CD4-positive, alpha-beta T cell (primary cell): ENCODE measurements at regions not wholly inside any gene's neighbourhood (a gene's known extent, or its start where the extent isn't known, plus 50 kb on each side); places are given as distances from the start of the nearest gene placed in this dataset.

Experiments
- ATAC-seq: fragments of 200-7000 bp; cut with Tn5 transposase; one replicate; pipeline ENCODE4 v1.10.0; 2022; ENCODE audit warnings: mild to moderate bottlenecking; ENCODE audit not compliant: poor library complexity
- CTCF ChIA-PET: fragments of 350-600 bp; sonication (Branson Sonifier 250); formaldehyde crosslinking; loops from one replicate; lab custom pipeline; 2021; ENCODE audit warnings: antibody characterized with exemption, inconsistent platforms; lab: Charles Lee
- POLR2A ChIA-PET: fragments of 350-600 bp; sonication (Branson Sonifier 250); formaldehyde crosslinking; loops from one replicate; lab custom pipeline; 2021; ENCODE audit warnings: antibody characterized with exemption, inconsistent platforms; lab: Charles Lee
- DNase-seq, 14 experiments: peaks; one replicate each; pipeline ENCODE4 v3.0.0-alpha.2; 2013 to 2020; ENCODE audit warnings: mixed read lengths in 2 of 14
- H3K27ac ChIP-seq, 2 donors: one replicate each; pipeline versions ENCODE4 v1.5.1 to v1.7.0; 2013; ENCODE audit warnings: low read length in 2 of 2, low read depth in 1 of 2, mild to moderate bottlenecking in 1 of 2
- H3K27me3 ChIP-seq, 2 experiments: 1 replicate in 1 of 2; 2 replicates in 1 of 2; pipeline versions ENCODE4 v1.6.1 to v1.7.0; 2013; ENCODE audit warnings: low read length in 2 of 2, control low read depth in 1 of 2, mild to moderate bottlenecking in 1 of 2, moderate library complexity in 1 of 2; ENCODE audit not compliant: insufficient read depth in 2 of 2, control insufficient read depth in 1 of 2
- H3K36me3 ChIP-seq: one replicate; pipeline ENCODE4 v1.6.1; 2013; ENCODE audit warnings: low read length, control low read depth; ENCODE audit not compliant: insufficient read depth
- H3K4me1 ChIP-seq: one replicate; pipeline ENCODE4 v1.6.1; 2013; ENCODE audit warnings: low read length, control low read depth; ENCODE audit not compliant: insufficient read depth
- H3K4me3 ChIP-seq: one replicate; pipeline ENCODE4 v1.5.1; 2013; ENCODE audit warnings: mild to moderate bottlenecking, low read length, moderate library complexity
- H3K9me3 ChIP-seq, 2 experiments: 1 replicate in 1 of 2; 2 replicates in 1 of 2; pipeline versions ENCODE4 v1.6.1 to v1.7.0; 2013; ENCODE audit warnings: low read length in 2 of 2, mild to moderate bottlenecking in 2 of 2, control low read depth in 1 of 2, moderate library complexity in 1 of 2; ENCODE audit not compliant: control insufficient read depth in 1 of 2, insufficient read depth in 1 of 2
- H3K27ac Mint-ChIP-seq: one replicate; pipeline ENCODE4 v1.8.0; 2020; ENCODE audit warnings: mixed read lengths
- H3K27me3 Mint-ChIP-seq: one replicate; pipeline ENCODE4 v1.8.0; 2021; ENCODE audit warnings: mixed read lengths
- H3K36me3 Mint-ChIP-seq: one replicate; pipeline ENCODE4 v1.8.0; 2021; ENCODE audit warnings: low read depth, mixed read lengths
- H3K4me1 Mint-ChIP-seq: one replicate; pipeline ENCODE4 v1.8.0; 2021; ENCODE audit warnings: low read depth, mixed read lengths
- H3K4me3 Mint-ChIP-seq: one replicate; pipeline ENCODE4 v1.8.0; 2020; ENCODE audit warnings: mild to moderate bottlenecking, mixed read lengths
- H3K9me3 Mint-ChIP-seq: one replicate; pipeline ENCODE4 v1.8.0; 2020; ENCODE audit warnings: mixed read lengths
- intact Hi-C, 2 experiments: fragments of 100-400 bp; cut with DNase I in 1 of 2; cut with micrococcal nuclease in 1 of 2; formaldehyde crosslinking; loops; one replicate each; pipeline versions ENCODE4 v1.15.1 to v1.9.0; 2023 to 2025; cut with DNase I, micrococcal nuclease
- TF ChIP-seq, protein P1 (sequence below): fragments of 200-600 bp; IDR thresholded peaks from one replicate; pipeline ENCODE4 v1.8.0; 2022; ENCODE audit warnings: antibody characterized with exemption, mild to moderate bottlenecking

GRCh38 chr2:157077753-157078350 lies 179.7 kb upstream of the GALNT5 start:
- TF ChIP-seq, protein P1, sequence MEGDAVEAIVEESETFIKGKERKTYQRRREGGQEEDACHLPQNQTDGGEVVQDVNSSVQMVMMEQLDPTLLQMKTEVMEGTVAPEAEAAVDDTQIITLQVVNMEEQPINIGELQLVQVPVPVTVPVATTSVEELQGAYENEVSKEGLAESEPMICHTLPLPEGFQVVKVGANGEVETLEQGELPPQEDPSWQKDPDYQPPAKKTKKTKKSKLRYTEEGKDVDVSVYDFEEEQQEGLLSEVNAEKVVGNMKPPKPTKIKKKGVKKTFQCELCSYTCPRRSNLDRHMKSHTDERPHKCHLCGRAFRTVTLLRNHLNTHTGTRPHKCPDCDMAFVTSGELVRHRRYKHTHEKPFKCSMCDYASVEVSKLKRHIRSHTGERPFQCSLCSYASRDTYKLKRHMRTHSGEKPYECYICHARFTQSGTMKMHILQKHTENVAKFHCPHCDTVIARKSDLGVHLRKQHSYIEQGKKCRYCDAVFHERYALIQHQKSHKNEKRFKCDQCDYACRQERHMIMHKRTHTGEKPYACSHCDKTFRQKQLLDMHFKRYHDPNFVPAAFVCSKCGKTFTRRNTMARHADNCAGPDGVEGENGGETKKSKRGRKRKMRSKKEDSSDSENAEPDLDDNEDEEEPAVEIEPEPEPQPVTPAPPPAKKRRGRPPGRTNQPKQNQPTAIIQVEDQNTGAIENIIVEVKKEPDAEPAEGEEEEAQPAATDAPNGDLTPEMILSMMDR: no peak
- Histone ChIP-seq H3K27me3 (no peaks in the 10 kb centered on the region), H3K4me1 (no peaks in the 10 kb centered on the region), H3K9me3 (peaks cover 0 to 3% of the 10 kb centered on the region in 2 experiments), H3K27ac (no peak overlapping the region), H3K4me3 (no peak overlapping the region), H3K36me3 (no peaks in the 10 kb centered on the region)
- POLR2A ChIA-PET: no interaction called here
- DNase-seq (no peak), ATAC-seq (no peak)
- Mint-ChIP-seq H3K9me3 (no peaks in the 10 kb centered on the region), H3K27me3 (peaks cover 4% of the 10 kb centered on the region), H3K36me3 (no peaks in the 10 kb centered on the region), H3K4me3 (no peak overlapping the region), H3K4me1 (no peaks in the 10 kb centered on the region), H3K27ac (no peak overlapping the region)
- intact Hi-C loops: no loop called here
- CTCF ChIA-PET: interaction anchor here (0.6 kb wide), 1 partner anchor 259 kb away, joined by 3 read pairs; no protein-coding TSS in a partner anchor

GRCh38 chr2:157082950-157083349 lies 174.6 kb upstream of the GALNT5 start:
- TF ChIP-seq, protein P1: no peak
- H3K4me1 Mint-ChIP-seq: no peaks in the 10 kb centered on the region
- Histone ChIP-seq H3K4me3 (no peak overlapping the region), H3K27me3 (no peaks in the 10 kb centered on the region), H3K4me1 (no peaks in the 10 kb centered on the region), H3K27ac (no peak overlapping the region), H3K9me3 (peaks cover 0 to 3% of the 10 kb centered on the region in 2 experiments), H3K36me3 (no peaks in the 10 kb centered on the region)
- no peaks in the 10 kb centered on the region for H3K36me3 Mint-ChIP-seq
- no peak overlapping the region for H3K4me3 Mint-ChIP-seq
- ChIA-PET POLR2A (no interaction called here), CTCF (no interaction called here)
- intact Hi-C loops: no loop called here
- no peak overlapping the region for H3K27ac Mint-ChIP-seq
- H3K9me3 Mint-ChIP-seq: no peaks in the 10 kb centered on the region
- no peak for DNase-seq
- H3K27me3 Mint-ChIP-seq: no peaks in the 10 kb centered on the region
- no peak for ATAC-seq

GRCh38 chr2:157085522-157085921 lies 172.0 kb upstream of the GALNT5 start:
- Histone ChIP-seq H3K27me3 (no peaks in the 10 kb centered on the region), H3K27ac (no peak overlapping the region), H3K4me3 (no peak overlapping the region), H3K36me3 (no peaks in the 10 kb centered on the region), H3K9me3 (peaks cover 0 to 3% of the 10 kb centered on the region in 2 experiments), H3K4me1 (no peaks in the 10 kb centered on the region)
- Mint-ChIP-seq H3K27ac (no peak overlapping the region), H3K9me3 (no peaks in the 10 kb centered on the region), H3K4me3 (no peak overlapping the region), H3K27me3 (no peaks in the 10 kb centered on the region), H3K36me3 (no peaks in the 10 kb centered on the region), H3K4me1 (no peaks in the 10 kb centered on the region)
- ChIA-PET CTCF (no interaction called here), POLR2A (no interaction called here)
- DNase-seq (no peak), ATAC-seq (no peak)
- intact Hi-C loops: no loop called here
- TF ChIP-seq, protein P1: no peak
